ENCODE measurements at regions not wholly inside any gene's neighbourhood (a gene's known extent, or its start where the extent isn't known, plus 50 kb on each side); places are given as distances from the start of the nearest gene placed in this dataset.

- intact Hi-C loops (cut with micrococcal nuclease) (no loop called here), dilution Hi-C loops (cut with MboI; ENCODE audit: extremely low pct_ligation_motif_present, low sequenced_read_pairs) (no loop called here)
- no peak overlapping the region for H3K4me2 ChIP-seq (ENCODE audit: insufficient read depth, low read length)
- no peak overlapping the region for H2AFZ ChIP-seq (ENCODE audit: low read depth, low read length)
- no peak overlapping the region for H3K9ac ChIP-seq (replicated peaks; ENCODE audit: extremely low read depth, insufficient read depth, low read length)
- no peaks in the 10 kb centered on the region for H4K20me1 ChIP-seq (replicated peaks; ENCODE audit: control insufficient read depth, extremely low read depth, insufficient read depth, low read length)
- ChIA-PET CTCF (no interaction called here), POLR2A (no interaction called here)
- H3K36me3 ChIP-seq (ENCODE audit: control insufficient read depth in 2 of 2, extremely low read depth in 1 of 2, insufficient read depth in 2 of 2, low read length in 2 of 2) = no peaks in the 10 kb centered on the region
- no peaks in the 10 kb centered on the region for H3K9me1 ChIP-seq (replicated peaks; ENCODE audit: control insufficient read depth, extremely low read depth, insufficient read depth, low read length)
- H3K4me1 ChIP-seq (ENCODE audit: control insufficient read depth, extremely low read depth, insufficient read depth, low read length) = no peaks in the 10 kb centered on the region
- no TSS peak for BruUV-seq (replicated peaks)
- no peak overlapping the region for H3K27ac ChIP-seq (ENCODE audit: insufficient read depth, low read depth, low read length)
- DNase-seq (ENCODE audit: low read depth, low spot score) = no peak
- H3K4me3 ChIP-seq (replicated peaks in 1 of 3; ENCODE audit: insufficient read depth in 1 of 3, low read depth in 1 of 3, low read length in 3 of 3) = no peak overlapping the region
- H3K79me2 ChIP-seq (ENCODE audit: control insufficient read depth, insufficient read depth, low read length) = no peaks in the 10 kb centered on the region
- H3K9me3 ChIP-seq (replicated peaks; ENCODE audit: control insufficient read depth, insufficient read depth, low read length) = peaks cover 2% of the 10 kb centered on the region
- TF ChIP-seq FOS (IDR thresholded peaks at IDR 0.05; ENCODE audit: borderline replicate concordance, insufficient read depth, low read length) (no peak), POLR2A (IDR thresholded peaks at IDR 0.05; ENCODE audit: low read depth, low read length) (no peak)
- TF ChIP-seq, protein P1, sequence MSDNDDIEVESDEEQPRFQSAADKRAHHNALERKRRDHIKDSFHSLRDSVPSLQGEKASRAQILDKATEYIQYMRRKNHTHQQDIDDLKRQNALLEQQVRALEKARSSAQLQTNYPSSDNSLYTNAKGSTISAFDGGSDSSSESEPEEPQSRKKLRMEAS (IDR thresholded peaks at IDR 0.05; ENCODE audit: insufficient read depth, insufficient read length) = no peak
- H3K27me3 ChIP-seq (ENCODE audit: control insufficient read depth in 2 of 2, insufficient read depth in 2 of 2, low read length in 2 of 2) = no peaks in the 10 kb centered on the region
- FAIRE-seq = no peak
Observed at GRCh38 chr2:129585760-129586159, 393.7 kb upstream of the RAB6C start.

GRCh38 chr2:129587426-129588064 is 391.9 kb upstream of the RAB6C start:
- Histone ChIP-seq H3K9ac (replicated peaks; ENCODE audit: extremely low read depth, insufficient read depth, low read length) (no peak overlapping the region), H3K36me3 (ENCODE audit: control insufficient read depth in 2 of 2, extremely low read depth in 1 of 2, insufficient read depth in 2 of 2, low read length in 2 of 2) (no peaks in the 10 kb centered on the region), H2AFZ (ENCODE audit: low read depth, low read length) (no peak overlapping the region), H3K4me2 (ENCODE audit: insufficient read depth, low read length) (no peak overlapping the region), H3K9me1 (replicated peaks; ENCODE audit: control insufficient read depth, extremely low read depth, insufficient read depth, low read length) (no peaks in the 10 kb centered on the region), H3K4me1 (ENCODE audit: control insufficient read depth, extremely low read depth, insufficient read depth, low read length) (no peaks in the 10 kb centered on the region), H3K27ac (ENCODE audit: insufficient read depth, low read depth, low read length) (no peak overlapping the region), H3K79me2 (ENCODE audit: control insufficient read depth, insufficient read depth, low read length) (no peaks in the 10 kb centered on the region), H3K9me3 (replicated peaks; ENCODE audit: control insufficient read depth, insufficient read depth, low read length) (peaks cover 2% of the 10 kb centered on the region), H3K27me3 (ENCODE audit: control insufficient read depth in 2 of 2, insufficient read depth in 2 of 2, low read length in 2 of 2) (no peaks in the 10 kb centered on the region), H3K4me3 (replicated peaks in 1 of 3; ENCODE audit: insufficient read depth in 1 of 3, low read depth in 1 of 3, low read length in 3 of 3) (no peak overlapping the region), H4K20me1 (replicated peaks; ENCODE audit: control insufficient read depth, extremely low read depth, insufficient read depth, low read length) (no peaks in the 10 kb centered on the region)
- POLR2A ChIA-PET = no interaction called here
- FAIRE-seq (no peak), DNase-seq (ENCODE audit: low read depth, low spot score) (no peak)
- intact Hi-C loops (cut with micrococcal nuclease) = no loop called here
- dilution Hi-C loops (cut with MboI; ENCODE audit: extremely low pct_ligation_motif_present, low sequenced_read_pairs) = no loop called here
- TF ChIP-seq GATA2 (IDR thresholded peaks at IDR 0.05; ENCODE audit: insufficient read depth, insufficient read length, low read depth, low read length) = no peak
- TF ChIP-seq JUN (IDR thresholded peaks at IDR 0.05; ENCODE audit: borderline replicate concordance, insufficient read depth, insufficient read length, low read depth) = no peak
- TF ChIP-seq POLR2A (IDR thresholded peaks at IDR 0.05; ENCODE audit: low read depth, low read length) = no peak
- TF ChIP-seq EZH2 (IDR thresholded peaks at IDR 0.05; ENCODE audit: borderline replicate concordance, low read depth, low read length, severe bottlenecking) = no peak
- TF ChIP-seq MYC (IDR thresholded peaks at IDR 0.05; ENCODE audit: low read depth, low read length) = no peak
- TF ChIP-seq FOS (IDR thresholded peaks at IDR 0.05; ENCODE audit: borderline replicate concordance, insufficient read depth, low read length) = no peak
- TF ChIP-seq POLR2AphosphoS5 (IDR thresholded peaks at IDR 0.05; ENCODE audit: insufficient read depth, low read depth, low read length) = no peak
- TF ChIP-seq, protein P1 (IDR thresholded peaks at IDR 0.05; ENCODE audit: insufficient read depth, insufficient read length) = no peak
- TF ChIP-seq CTCF (IDR thresholded peaks at IDR 0.05; ENCODE audit: extremely low read depth in 1 of 2, insufficient read depth in 1 of 2, low read depth in 1 of 2, low read length in 2 of 2) = no peak
- CTCF ChIA-PET = no interaction called here
- BruUV-seq (replicated peaks) = no TSS peak
